Stomach (tissue), 8 donors: ENCODE measurements at regions not wholly inside any gene's neighbourhood (a gene's known extent, or its start where the extent isn't known, plus 50 kb on each side); places are given as distances from the start of the nearest gene placed in this dataset.
A peak's percentile ranks its signal among the peaks of the same experiment; 100 is the strongest.

Source experiments
- DNase-seq, 2 donors: peaks; one replicate each; pipeline versions ENCODE4 v3.0.0 to v3.0.0-alpha.2; 2013 to 2019
- H3K27ac ChIP-seq, 5 donors: fragments of 200-600 bp in 4 of 5; sonication (generic) in 4 of 5; one replicate each; pipeline ENCODE4 v1.5.1; 2013 to 2019; ENCODE audit warnings: mild to moderate bottlenecking in 1 of 5, moderate library complexity in 1 of 5
- H3K27me3 ChIP-seq, 3 donors: fragments of 200-600 bp; sonication (generic); one replicate each; pipeline ENCODE4 v1.5.1; 2017 to 2019; ENCODE audit warnings: mixed run types in 1 of 3
- H3K36me3 ChIP-seq, 4 donors: fragments of 200-600 bp; sonication (generic); 1 replicate in 3 of 4; 2 replicates in 1 of 4; pipeline ENCODE4 v1.5.1; 2016 to 2019
- H3K4me1 ChIP-seq, 4 donors: fragments of 200-600 bp; sonication (generic); one replicate each; pipeline ENCODE4 v1.5.1; 2016 to 2019
- H3K4me3 ChIP-seq, 4 donors: fragments of 200-600 bp; sonication (generic) in 3 of 4; one replicate each; pipeline ENCODE4 v1.5.1; 2016 to 2019; ENCODE audit warnings: mild to moderate bottlenecking in 1 of 4
- H3K9me3 ChIP-seq, 4 donors: fragments of 200-600 bp; sonication (generic); one replicate each; pipeline ENCODE4 v1.5.1; 2016 to 2019
- CTCF ChIP-seq, 7 experiments: fragments of 450-650 bp in 4 of 7; fragments of 200-600 bp in 3 of 7; sonication (generic) in 3 of 7; IDR thresholded peaks; one replicate each; pipeline ENCODE4 v1.5.1; 2016 to 2019; ENCODE audit warnings: antibody characterized with exemption in 7 of 7, control low read depth in 2 of 7, mild to moderate bottlenecking in 1 of 7
- EP300 ChIP-seq: sonication (generic); formaldehyde crosslinking; IDR thresholded peaks from one replicate; pipeline ENCODE4 v1.6.1; 2017; ENCODE audit warnings: antibody characterized with exemption
- POLR2A ChIP-seq, 4 donors: fragments of 450-650 bp; IDR thresholded peaks; one replicate each; pipeline ENCODE4 v1.6.1; 2016; ENCODE audit warnings: antibody characterized with exemption in 4 of 4, control low read depth in 2 of 4, mild to moderate bottlenecking in 1 of 4, moderate library complexity in 1 of 4
- POLR2AphosphoS5 ChIP-seq, 3 donors: sonication (generic); formaldehyde crosslinking; IDR thresholded peaks; one replicate each; pipeline ENCODE4 v1.6.1; 2016; ENCODE audit warnings: antibody characterized with exemption in 3 of 3
- WGBS, 5 donors: extraction: QIAGEN DNeasy Blood & Tissue Kit in 3 of 5; methylation state at CpG; one replicate each; pipeline versions ENCODE4 v1.1.5 to v1.1.7; 2013 to 2018; 5-methylcytosine and 5-hydroxymethylcytosine counted together
- intact Hi-C: fragments of 100-400 bp; cut with DNase I; formaldehyde crosslinking; loops from one replicate; pipeline ENCODE4 v1.15.1; 2023; ENCODE audit warnings: low total_unique reads
- donor health status: healthy with polysubstance abuse.
- donor health status: Bipolar disorder and iron deficiency.
- donor health status: healthy.

GRCh38 chr12:107525719-107526554, 159.7 kb upstream of the PWP1 start:
- 67 to 82% (median 80%) methylated on average over 8 of the region's 8 CpGs for WGBS, 5 donors
- no peak overlapping the region for H3K4me3 ChIP-seq
- no peaks in the 10 kb centered on the region for H3K36me3 ChIP-seq
- no peak overlapping the region for H3K27ac ChIP-seq
- H3K4me1 ChIP-seq, result no peaks in the 10 kb centered on the region
- DNase-seq, result no peak
- H3K9me3 ChIP-seq, result peaks cover 0 to 9% (median 6%) of the 10 kb centered on the region in 4 donors
- TF ChIP-seq EP300, result no peak
- no peak for TF ChIP-seq POLR2AphosphoS5 (IDR thresholded peaks at IDR 0.05)
- TF ChIP-seq CTCF (IDR thresholded peaks at IDR 0.05), result no peak
- no peak for TF ChIP-seq POLR2A (IDR thresholded peaks at IDR 0.05)
- intact Hi-C loops, result no loop called here
- H3K27me3 ChIP-seq, result no peaks in the 10 kb centered on the region

DNA sequence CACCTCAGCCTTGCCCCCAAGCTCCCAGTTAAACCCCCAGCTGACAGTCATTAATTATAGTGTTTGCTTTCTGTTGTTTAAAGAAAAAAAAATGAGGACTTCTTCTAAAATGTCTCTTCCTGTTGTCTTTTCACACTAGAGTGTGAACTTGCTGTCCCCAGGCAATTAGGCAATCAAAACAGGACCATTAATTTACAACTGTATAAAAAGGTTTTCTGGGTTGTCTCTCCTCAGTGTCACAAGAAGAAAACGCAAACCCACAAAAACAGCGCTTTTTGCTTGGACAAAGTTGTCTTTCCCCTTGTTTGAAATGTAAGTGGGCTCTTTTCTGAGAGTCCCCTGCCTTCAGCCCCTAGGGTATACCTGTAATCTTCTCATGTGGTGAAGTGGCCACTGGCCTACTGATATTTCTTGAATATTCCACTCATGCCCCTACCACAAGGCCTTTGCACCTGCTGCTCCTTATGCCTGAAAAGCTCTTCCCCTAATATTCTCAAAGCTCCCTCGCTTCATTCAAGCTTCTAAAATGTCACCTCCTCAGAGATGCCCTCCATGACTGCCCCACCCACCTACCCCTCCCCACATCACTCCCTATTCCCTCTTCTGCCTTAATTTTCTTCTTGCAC, 158.9 kb upstream of the PWP1 start:
- TF ChIP-seq POLR2AphosphoS5 (IDR thresholded peaks at IDR 0.05) (no peak), EP300 (no peak), POLR2A (IDR thresholded peaks at IDR 0.05) (no peak), CTCF (IDR thresholded peaks at IDR 0.05) (no peak)
- WGBS, 5 donors, result 82 to 94% (median 90%) methylated on average over 3 of the region's 3 CpGs
- H3K9me3 ChIP-seq, result peaks cover 0 to 7% (median 2%) of the 10 kb centered on the region in 4 donors
- no peak for DNase-seq
- H3K36me3 ChIP-seq, result no peaks in the 10 kb centered on the region
- H3K27ac ChIP-seq, result no peak overlapping the region
- intact Hi-C loops, result no loop called here
- H3K4me3 ChIP-seq, result no peak overlapping the region
- H3K27me3 ChIP-seq, result no peaks in the 10 kb centered on the region
- no peaks in the 10 kb centered on the region for H3K4me1 ChIP-seq

DNA sequence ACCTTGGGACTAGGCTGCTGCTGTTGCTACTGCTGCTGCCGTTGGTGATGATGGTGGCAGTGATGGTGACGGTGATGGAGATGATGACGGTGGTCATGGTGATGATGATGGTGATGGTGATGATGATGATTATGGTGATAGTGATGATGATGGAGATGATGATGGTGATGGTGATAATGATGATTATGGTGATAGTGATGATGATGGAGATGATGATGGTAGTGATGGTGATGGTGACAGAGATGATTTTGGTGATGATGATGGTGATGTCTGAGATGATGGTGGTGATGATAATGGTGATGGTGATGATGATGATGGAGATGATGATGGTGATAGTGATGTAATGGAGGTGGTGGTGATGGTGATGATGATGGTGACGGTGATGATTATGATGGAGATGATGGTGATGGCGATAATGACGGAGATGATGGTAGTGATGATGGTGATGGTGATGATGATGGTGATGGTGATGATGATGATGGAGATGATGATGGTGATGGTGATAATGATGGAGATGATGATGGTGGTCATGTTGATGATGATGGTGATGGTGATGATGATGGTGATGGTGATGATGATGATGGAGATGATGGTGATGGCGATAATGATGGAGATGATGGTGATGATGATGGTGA, 156.8 kb upstream of the PWP1 start:
- WGBS, 5 donors, result 88 to 97% (median 91%) methylated on average over 7 of the region's 7 CpGs
- TF ChIP-seq EP300, result no peak
- TF ChIP-seq POLR2A (IDR thresholded peaks at IDR 0.05), result peak in 1 of 4 donors; percentile 73

GRCh38 chr12:107529991-107530390, 155.6 kb upstream of the PWP1 start:
- no peak for TF ChIP-seq CTCF (IDR thresholded peaks at IDR 0.05)
- TF ChIP-seq POLR2A (IDR thresholded peaks at IDR 0.05), result no peak
- TF ChIP-seq POLR2AphosphoS5 (IDR thresholded peaks at IDR 0.05), result no peak
- no peak for TF ChIP-seq EP300
- WGBS, 5 donors, result 81 to 95% (median 89%) methylated on average over 3 of the region's 3 CpGs
- Histone ChIP-seq H3K9me3 (peaks cover 0 to 11% (median 5%) of the 10 kb centered on the region in 4 donors), H3K4me3 (no peak overlapping the region), H3K27me3 (no peaks in the 10 kb centered on the region), H3K36me3 (no peaks in the 10 kb centered on the region), H3K4me1 (no peaks in the 10 kb centered on the region), H3K27ac (no peak overlapping the region)
- intact Hi-C loops, result no loop called here
- no peak for DNase-seq

More for the DNA sequence above, 156.8 kb upstream of the PWP1 start:
- Histone ChIP-seq H3K27me3 (no peaks in the 10 kb centered on the region), H3K4me1 (no peaks in the 10 kb centered on the region), H3K27ac (no peak overlapping the region), H3K36me3 (no peaks in the 10 kb centered on the region), H3K4me3 (no peak overlapping the region), H3K9me3 (peaks cover 0 to 11% (median 5%) of the 10 kb centered on the region in 4 donors)
- no peak for DNase-seq
- intact Hi-C loops, result no loop called here
